ENCODE measurements at regions not wholly inside any gene's neighbourhood (a gene's known extent, or its start where the extent isn't known, plus 50 kb on each side); places are given as distances from the start of the nearest gene placed in this dataset.
"Not testable (repeated sequence)": the region's sequence is repeated elsewhere in the genome, so short reads cannot be mapped to it uniquely, and the experiment has no call there.

DNA sequence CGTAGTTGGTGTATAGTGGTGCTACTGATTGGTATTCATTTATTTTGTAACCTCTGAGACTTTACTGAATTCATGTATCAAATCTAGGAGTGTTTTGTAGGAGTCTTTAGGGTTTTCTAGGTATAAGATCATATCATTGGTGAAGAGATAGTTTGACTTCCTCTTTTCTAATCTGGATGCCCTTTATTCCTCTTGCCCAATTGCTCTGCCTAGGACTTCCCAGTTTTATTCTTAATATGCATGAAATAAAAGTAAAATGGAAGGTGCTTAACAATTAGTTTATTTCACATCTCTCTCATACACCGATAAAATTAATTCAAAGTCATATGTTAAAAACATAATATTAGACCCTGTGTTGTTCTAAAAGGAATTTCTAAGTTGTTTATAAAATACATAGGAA, 95.2 kb downstream of the CCDC74A start:
- DNase-seq (ENCODE audit: low read depth); H3K4me3 ChIP-seq (ENCODE audit: control insufficient read depth, low read depth, low read length): not testable (repeated sequence)

DNA sequence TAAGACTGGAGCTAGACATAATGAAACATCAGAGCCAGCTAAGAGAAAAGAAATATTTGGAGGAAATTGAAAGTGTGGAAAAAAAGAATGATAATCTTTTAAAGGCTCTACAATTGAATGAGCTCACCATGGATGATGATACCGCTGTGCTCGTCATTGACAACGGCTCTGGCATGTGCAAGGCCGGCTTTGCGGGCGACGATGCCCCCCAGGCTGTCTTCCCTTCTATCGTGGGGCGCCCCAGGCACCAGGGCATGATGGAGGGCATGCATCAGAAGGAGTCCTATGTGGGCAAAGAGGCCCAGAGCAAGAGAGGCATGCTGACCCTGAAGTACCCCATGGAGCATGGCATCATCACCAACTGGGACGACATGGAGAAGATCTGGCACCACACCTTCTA, 98.3 kb downstream of the CCDC74A start:
- not testable (repeated sequence) for H3K4me3 ChIP-seq (ENCODE audit: control insufficient read depth, low read depth, low read length); DNase-seq (ENCODE audit: low read depth)

DNA sequence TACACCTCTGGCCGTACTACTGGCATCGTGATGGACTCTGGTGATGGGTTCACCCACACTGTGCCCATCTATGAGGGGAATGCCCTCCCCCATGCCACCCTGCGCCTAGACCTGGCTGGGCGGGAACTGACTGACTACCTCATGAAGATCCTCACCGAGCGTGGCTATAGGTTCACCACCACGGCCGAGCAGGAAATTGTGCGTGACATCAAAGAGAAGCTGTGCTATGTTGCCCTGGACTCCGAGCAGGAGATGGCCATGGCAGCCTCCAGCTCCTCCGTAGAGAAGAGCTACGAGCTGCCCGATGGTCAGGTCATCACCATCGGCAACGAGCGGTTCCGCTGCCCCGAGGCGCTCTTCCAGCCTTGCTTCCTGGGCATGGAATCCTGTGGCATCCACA, 98.9 kb downstream of the CCDC74A start:
- H3K4me3 ChIP-seq (ENCODE audit: control insufficient read depth, low read depth, low read length); DNase-seq (ENCODE audit: low read depth): not testable (repeated sequence)

GRCh38 chr2:131627777-131628176, 100.1 kb downstream of the CCDC74A start:
- DNase-seq (ENCODE audit: low read depth), result not testable (repeated sequence)

DNA sequence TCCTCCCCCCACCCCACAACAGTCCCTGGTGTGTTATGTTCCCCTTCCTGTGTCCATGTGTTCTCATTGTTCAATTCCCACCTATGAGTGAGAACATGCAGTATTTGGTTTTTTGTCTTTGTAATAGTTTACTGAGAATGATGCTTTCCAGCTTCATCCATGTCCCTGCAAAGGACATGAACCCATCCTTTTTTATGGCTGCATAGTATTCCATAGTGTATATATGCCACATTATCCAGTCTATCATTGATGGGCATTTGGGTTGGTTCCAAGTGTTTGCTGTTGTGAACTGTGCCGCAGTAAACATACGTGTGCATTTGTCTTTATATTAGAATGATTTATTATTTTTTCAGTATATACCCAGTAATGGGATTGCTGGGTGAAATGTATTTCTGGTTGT, 104.0 kb downstream of the CCDC74A start:
- DNase-seq (ENCODE audit: low read depth); H3K4me3 ChIP-seq (ENCODE audit: control insufficient read depth, low read depth, low read length): not testable (repeated sequence)

More at GRCh38 chr2:131627777-131628176, 100.1 kb downstream of the CCDC74A start:
- H3K4me3 ChIP-seq (ENCODE audit: control insufficient read depth, low read depth, low read length), result not testable (repeated sequence)

DNA sequence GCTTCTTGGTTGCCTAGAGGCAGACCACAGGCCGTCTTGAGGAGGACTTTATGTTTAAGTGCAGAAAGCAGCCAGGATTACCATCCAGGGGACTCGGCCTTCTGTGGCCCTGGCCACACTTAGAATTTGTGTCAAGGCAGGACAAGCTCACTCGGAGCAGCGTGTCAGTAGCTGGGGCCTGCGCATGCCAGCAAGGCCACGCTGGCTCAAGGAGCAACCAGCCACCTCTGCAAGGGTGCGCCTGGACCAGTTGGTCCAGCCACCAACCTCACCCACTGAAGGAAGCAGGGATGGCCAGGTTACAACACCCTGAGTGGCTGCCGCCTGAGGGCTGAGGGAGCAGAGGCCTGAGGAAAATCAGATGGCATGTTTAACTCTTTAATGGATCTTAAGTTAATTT, 105.7 kb downstream of the CCDC74A start:
- DNase-seq (ENCODE audit: low read depth); H3K4me3 ChIP-seq (ENCODE audit: control insufficient read depth, low read depth, low read length): not testable (repeated sequence)

DNA sequence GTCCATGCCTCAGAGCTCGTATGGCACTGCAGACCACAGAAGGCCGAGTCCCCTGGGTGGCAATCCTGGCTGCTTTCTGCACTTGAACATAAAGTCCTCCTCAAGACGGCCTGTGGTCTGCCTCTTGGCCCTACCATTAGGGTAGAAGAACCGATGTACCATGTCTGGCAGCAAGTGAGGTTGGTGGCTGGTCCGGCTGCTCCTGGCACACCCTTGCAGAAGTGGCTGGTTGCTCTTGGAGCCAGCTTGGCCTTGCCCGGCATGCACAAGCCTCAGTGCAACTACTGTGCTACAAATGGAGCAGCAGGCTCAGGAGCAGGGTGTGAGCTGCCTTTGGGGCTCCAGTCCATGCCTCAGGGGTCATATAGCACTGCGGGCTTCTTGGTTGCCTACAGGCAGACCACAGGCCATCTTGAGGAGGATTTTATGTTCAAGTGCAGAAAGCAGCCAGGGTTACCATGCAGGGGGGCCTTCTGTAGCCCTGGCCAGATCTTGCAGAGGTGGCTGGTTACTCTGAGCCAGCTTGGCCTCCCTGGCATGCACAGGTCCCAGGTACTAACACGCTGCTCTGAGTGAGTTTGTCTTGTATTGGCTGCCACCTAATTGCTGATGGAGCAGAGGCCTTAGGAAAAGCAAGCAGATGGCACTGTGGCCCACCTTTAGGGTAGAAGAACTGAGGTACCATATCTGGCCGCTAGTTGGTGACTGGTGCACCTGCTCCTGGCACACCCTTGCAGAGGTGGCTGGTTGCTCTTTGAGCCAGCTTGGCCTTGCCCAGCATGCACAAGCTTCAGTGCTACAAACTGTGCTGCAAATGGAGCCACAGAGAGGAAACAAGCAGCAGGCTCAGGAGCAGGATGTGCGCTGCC, 106.4 kb downstream of the CCDC74A start:
- DNase-seq (ENCODE audit: low read depth); H3K4me3 ChIP-seq (ENCODE audit: control insufficient read depth, low read depth, low read length): not testable (repeated sequence)

DNA sequence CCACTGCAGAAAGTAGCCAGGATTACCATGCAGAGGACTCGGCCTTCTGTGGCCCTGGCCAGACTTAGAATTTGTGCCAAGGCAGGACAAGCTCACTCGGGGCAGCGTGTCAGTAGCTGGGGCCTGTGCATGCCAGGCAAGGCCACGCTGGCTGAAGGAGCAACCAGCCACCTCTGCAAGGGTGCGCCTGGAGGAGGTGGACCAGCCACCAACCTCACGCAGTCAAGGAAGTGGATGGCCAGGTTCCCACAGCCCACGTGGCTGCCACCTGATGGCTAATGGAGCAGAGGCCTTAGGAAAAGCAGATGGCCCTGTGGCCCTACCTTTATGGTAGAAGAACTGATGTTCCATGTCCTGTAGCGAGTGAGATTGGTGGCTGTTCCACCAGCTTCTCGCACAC, 107.9 kb downstream of the CCDC74A start:
- no peak overlapping the region for H3K4me3 ChIP-seq (ENCODE audit: control insufficient read depth, low read depth, low read length)
- TF ChIP-seq, protein P1, sequence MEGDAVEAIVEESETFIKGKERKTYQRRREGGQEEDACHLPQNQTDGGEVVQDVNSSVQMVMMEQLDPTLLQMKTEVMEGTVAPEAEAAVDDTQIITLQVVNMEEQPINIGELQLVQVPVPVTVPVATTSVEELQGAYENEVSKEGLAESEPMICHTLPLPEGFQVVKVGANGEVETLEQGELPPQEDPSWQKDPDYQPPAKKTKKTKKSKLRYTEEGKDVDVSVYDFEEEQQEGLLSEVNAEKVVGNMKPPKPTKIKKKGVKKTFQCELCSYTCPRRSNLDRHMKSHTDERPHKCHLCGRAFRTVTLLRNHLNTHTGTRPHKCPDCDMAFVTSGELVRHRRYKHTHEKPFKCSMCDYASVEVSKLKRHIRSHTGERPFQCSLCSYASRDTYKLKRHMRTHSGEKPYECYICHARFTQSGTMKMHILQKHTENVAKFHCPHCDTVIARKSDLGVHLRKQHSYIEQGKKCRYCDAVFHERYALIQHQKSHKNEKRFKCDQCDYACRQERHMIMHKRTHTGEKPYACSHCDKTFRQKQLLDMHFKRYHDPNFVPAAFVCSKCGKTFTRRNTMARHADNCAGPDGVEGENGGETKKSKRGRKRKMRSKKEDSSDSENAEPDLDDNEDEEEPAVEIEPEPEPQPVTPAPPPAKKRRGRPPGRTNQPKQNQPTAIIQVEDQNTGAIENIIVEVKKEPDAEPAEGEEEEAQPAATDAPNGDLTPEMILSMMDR (IDR thresholded peaks at IDR 0.05; ENCODE audit: control insufficient read depth, insufficient read depth, low read depth, low read length, missing control alignments), result no peak
- DNase-seq (ENCODE audit: low read depth), result no peak

DNA sequence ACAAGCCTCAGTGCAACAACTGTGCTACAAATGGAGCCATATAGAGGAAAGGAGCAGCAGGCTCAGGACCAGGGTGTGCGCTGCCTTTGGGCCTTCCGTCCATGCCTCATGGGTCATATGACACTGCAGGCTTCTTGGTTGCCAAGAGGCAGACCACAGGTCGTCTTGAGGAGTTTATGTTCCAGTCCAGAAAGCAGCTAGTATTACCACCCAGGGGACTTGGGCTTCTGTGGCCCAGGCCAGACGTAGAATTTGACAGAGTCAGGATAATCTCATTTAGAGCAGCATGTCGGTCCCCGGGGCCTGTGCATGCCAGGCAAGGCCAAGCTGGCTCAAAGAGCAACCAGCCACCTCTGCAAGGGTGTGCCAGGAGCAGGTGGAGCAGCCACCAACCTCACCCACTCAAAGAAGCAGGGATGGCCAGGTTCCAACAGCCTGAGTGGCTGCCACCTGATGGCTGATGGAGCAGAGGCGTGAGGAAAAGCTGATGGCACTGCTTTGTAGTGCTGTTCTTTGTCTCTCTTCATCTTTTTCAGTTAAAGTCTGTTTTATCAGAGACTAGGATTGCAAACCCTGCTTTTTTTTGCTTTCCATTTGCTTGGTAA, 109.1 kb downstream of the CCDC74A start:
- not testable (repeated sequence) for DNase-seq (ENCODE audit: low read depth); H3K4me3 ChIP-seq (ENCODE audit: control insufficient read depth, low read depth, low read length)

- not testable (repeated sequence) for H3K4me3 ChIP-seq (ENCODE audit: control insufficient read depth, low read depth, low read length); DNase-seq (ENCODE audit: low read depth)
Measured at GRCh38 chr2:131639001-131639620, 111.4 kb downstream of the CCDC74A start.

DNA sequence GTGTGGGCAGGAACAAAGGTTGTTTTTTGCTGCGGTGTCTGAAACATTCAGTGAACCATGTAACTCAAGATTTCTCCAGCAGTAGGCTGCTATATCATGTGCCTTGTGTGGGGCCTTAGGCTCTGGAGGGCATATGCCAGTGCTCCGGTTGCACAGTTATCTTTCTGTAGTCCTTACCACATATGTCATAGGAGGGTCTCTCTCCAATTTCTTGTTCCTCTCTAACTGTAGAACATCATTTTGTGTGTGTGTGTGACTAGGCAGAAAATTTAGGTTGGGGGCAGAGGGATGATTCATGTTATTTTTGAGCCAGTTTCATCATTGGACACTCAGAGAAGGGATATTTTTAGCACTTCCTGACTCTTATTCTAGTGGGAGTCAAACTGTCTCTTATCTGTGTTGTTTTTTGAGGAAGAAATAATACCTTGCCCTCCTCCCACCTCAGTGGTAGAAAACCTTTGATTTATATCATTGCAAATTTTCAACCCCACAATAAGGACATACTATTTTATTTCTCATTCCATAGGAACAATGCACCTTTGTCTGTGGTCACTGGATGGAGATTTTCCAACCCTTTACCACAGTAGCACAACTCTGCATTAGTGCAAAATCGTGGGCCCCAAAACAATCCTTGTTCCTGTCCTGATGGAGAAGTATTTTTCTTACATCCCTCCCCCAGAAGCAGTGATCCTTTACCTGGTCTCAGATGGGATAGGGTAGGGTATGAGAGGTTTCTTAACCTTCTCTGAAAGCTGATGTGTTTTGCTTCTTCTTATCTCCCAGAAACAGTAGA, 113.9 kb downstream of the CCDC74A start:
- DNase-seq (ENCODE audit: low read depth), result no peak
- H3K4me3 ChIP-seq (ENCODE audit: control insufficient read depth, low read depth, low read length), result no peak overlapping the region
- TF ChIP-seq, protein P1 (IDR thresholded peaks at IDR 0.05; ENCODE audit: control insufficient read depth, insufficient read depth, low read depth, low read length, missing control alignments), result no peak

DNA sequence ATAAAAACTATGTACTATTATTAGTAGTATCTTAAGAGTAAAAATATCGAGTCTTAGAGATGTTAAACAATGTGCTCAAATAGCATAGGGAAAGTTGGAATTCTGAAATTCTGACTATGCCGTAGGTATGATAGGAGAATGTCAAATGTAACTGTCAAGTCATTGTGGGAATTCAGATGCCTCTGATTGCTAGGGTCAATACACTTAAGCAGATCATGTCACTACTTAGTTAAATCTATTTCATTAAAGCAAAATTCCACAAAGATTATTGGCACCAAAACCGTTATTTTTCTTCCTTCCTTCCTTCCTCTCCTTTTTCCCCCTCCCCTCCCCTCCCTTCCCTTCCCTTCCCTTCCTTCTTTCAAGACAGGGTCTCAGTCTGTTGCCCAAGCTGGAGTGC, 115.5 kb downstream of the CCDC74A start:
- H3K4me3 ChIP-seq (ENCODE audit: control insufficient read depth, low read depth, low read length); DNase-seq (ENCODE audit: low read depth): not testable (repeated sequence)
